Kidney tubule cell (primary cell): ENCODE measurements at regions not wholly inside any gene's neighbourhood (a gene's known extent, or its start where the extent isn't known, plus 50 kb on each side); places are given as distances from the start of the nearest gene placed in this dataset.
"Not testable (repeated sequence)": the region's sequence is repeated elsewhere in the genome, so short reads cannot be mapped to it uniquely, and the experiment has no call there.

ENCODE experiments used
- DNase-seq: peaks from one replicate; pipeline ENCODE4 v3.0.0-alpha.2; 2018; ENCODE audit warnings: low spot score

- DNase-seq = peak; percentile 76
These were observed 99.4 kb downstream of the SHANK2 start for GRCh38 chr11:71153005-71153390.

GRCh38 chr11:71152312-71153004 is 99.9 kb downstream of the SHANK2 start:
- DNase-seq = not testable (repeated sequence)

- DNase-seq = no peak
These were observed 100.8 kb downstream of the SHANK2 start for GRCh38 chr11:71151561-71151960.

GRCh38 chr11:71150859-71151258 is 101.5 kb downstream of the SHANK2 start:
- DNase-seq = no peak

- DNase-seq = peak; percentile 37
These were observed 103.7 kb downstream of the SHANK2 start for GRCh38 chr11:71148716-71149115.

GRCh38 chr11:71147331-71147730 is 105.0 kb downstream of the SHANK2 start:
- DNase-seq = no peak

- DNase-seq = no peak
These were observed 105.5 kb downstream of the SHANK2 start for GRCh38 chr11:71146846-71147245.

- no peak for DNase-seq
These were observed 106.2 kb downstream of the SHANK2 start for GRCh38 chr11:71145988-71146824.

- DNase-seq = no peak
These were observed 107.0 kb downstream of the SHANK2 start for GRCh38 chr11:71145368-71145767.

- no peak for DNase-seq
These were observed 107.6 kb downstream of the SHANK2 start for GRCh38 chr11:71144736-71145135.

GRCh38 chr11:71144010-71144409 is 108.4 kb downstream of the SHANK2 start:
- peak; percentile 74 for DNase-seq

- no peak for DNase-seq
These were observed 112.0 kb downstream of the SHANK2 start for GRCh38 chr11:71140206-71140919.

- peak; percentile 50 for DNase-seq
These were observed 112.7 kb downstream of the SHANK2 start for GRCh38 chr11:71139516-71140205.

- no peak for DNase-seq
These were observed 113.5 kb downstream of the SHANK2 start for GRCh38 chr11:71138737-71139425.

- no peak for DNase-seq
These were observed 115.0 kb downstream of the SHANK2 start for GRCh38 chr11:71137376-71137775.

- DNase-seq = no peak
These were observed 116.1 kb downstream of the SHANK2 start for GRCh38 chr11:71136095-71136845.

GRCh38 chr11:71135112-71135511 is 117.3 kb downstream of the SHANK2 start:
- DNase-seq = no peak

- no peak for DNase-seq
These were observed 118.4 kb downstream of the SHANK2 start for GRCh38 chr11:71133946-71134345.

- no peak for DNase-seq
These were observed 120.5 kb downstream of the SHANK2 start for GRCh38 chr11:71131861-71132260.

- DNase-seq = no peak
These were observed 122.3 kb downstream of the SHANK2 start for GRCh38 chr11:71130106-71130505.

- peak; percentile 46 for DNase-seq
These were observed 122.8 kb downstream of the SHANK2 start for GRCh38 chr11:71129624-71130023.
